GM18870 (cell line): ENCODE measurements at regions not wholly inside any gene's neighbourhood (a gene's known extent, or its start where the extent isn't known, plus 50 kb on each side); places are given as distances from the start of the nearest gene placed in this dataset.
"Not testable (repeated sequence)": the region's sequence is repeated elsewhere in the genome, so short reads cannot be mapped to it uniquely, and the experiment has no call there.

Source experiments
- ATAC-seq: cut with Tn5 transposase; IDR thresholded peaks from one replicate; pipeline ENCODE4 v1.9.1; 2021; ENCODE audit warnings: moderate library complexity; ENCODE audit not compliant: unreplicated experiment

DNA sequence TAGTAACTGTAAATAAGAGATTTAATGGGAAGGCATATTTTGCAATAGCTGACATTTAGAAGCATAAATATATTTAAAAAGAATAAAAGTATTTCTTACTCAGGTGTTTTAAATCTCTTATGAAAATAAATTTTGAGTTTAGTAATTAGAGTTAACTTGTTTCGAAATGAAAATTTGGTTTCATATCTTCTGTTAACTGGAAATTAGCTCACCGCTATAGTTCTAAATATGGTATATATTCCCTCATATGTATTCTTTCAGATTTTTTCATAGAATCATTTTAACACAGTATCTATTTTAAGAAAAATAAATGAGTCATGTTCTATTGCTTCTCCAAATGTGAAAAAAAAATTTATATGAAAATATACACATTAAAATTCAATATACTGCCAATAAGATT, 434.1 kb downstream of the DTWD2 start:
- no peak for ATAC-seq

DNA sequence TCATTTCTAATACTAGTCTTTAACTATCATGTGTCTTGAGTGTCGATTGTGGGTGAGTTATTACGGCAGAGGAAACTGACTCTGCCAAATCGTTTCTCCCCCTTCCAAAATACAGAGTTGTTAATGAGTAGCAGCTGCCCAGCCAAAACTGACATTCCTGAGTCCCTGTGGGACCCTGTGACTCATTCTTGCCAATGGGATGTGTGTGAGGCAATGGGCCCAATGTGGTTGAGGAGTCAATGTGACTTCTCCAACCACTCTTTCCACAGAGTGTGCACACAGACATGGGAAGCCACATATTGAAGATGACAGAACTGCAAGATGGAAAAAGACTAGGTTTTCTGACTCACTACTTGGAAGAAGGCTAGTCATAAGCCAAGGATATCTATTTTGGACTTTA, 434.7 kb downstream of the DTWD2 start:
- ATAC-seq: no peak

DNA sequence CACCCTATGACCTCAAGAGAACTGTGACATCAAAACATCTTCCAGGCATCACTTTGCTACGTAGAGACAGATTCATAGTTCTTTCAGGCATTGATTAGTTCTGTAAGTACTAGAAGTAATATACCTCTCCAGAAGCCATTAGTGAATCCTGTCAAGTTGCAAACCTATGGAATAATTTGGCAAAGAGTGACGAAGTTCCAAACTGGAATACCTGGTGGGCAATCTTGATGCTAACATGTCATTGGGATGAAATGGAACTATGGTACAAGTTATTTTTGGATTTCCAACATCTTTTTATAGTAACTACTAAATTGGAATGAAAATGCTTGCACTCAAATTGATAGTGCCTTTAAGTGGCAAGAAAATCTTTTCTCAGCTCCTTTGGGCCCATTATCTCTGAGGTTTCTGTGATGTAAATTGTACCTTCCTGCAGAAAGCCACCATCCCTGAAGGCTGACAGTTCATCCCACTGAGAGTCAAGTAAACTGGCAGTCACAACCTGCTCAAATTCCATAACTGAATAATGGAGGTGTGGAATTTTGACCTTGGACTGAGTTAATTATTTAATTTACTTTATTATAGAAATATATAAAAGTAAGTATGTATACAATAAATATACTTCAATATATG, 435.5 kb downstream of the DTWD2 start:
- no peak for ATAC-seq

DNA sequence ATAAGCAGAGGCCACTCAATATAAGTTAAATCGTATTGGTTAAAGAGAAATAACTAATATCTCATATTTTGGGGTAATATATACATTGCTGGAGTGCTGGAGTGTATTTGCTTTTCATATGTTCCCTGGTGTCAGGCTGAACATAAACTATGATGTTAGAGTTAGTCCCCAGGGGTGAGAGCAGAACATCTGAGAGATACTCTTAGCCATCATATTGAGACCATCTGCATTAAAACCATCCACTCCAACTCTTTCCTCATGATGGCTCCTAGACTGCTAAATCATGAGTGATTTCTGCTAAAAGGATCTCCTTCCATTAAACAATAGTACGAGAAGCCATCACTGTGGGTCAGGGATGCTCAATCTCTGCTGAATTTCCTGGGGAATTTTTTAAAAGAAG, 436.2 kb downstream of the DTWD2 start:
- no peak for ATAC-seq

DNA sequence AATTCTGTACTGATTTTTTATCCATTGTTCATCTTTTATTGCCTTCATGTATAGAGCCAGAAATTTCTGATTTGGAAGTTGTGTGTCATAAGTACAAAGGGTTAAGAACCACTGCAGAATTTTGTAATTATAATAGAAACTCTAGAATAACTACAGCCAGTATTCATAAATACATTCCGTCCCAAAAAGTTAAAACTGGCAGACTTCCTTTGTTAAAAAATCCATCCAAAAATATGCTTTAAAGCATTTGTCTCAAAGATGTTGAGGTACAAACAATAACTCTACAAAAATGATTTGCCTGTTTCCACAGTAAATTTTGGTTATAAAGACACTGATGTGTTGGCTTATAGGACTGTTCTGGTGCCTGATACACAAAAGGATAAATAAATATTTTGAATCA, 436.6 kb downstream of the DTWD2 start:
- no peak for ATAC-seq

DNA sequence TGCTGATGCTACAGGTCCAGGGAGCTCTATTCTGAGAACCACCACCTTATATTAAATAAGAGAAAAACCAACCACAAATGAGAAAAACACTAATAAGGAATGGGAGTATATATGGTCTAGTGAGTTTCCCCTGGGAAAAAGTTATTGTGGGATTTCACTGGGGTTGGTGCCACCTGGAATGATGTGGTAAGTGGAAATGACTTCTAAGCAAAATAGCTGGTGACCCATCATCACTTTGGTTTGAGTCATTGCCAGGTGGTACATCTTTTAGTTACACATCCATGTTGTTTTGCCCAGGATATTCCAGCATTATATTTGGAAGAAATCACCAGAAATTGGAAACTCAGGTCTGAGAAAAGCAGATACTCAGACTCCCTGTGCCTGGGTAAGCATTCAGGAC, 437.3 kb downstream of the DTWD2 start:
- no peak for ATAC-seq

DNA sequence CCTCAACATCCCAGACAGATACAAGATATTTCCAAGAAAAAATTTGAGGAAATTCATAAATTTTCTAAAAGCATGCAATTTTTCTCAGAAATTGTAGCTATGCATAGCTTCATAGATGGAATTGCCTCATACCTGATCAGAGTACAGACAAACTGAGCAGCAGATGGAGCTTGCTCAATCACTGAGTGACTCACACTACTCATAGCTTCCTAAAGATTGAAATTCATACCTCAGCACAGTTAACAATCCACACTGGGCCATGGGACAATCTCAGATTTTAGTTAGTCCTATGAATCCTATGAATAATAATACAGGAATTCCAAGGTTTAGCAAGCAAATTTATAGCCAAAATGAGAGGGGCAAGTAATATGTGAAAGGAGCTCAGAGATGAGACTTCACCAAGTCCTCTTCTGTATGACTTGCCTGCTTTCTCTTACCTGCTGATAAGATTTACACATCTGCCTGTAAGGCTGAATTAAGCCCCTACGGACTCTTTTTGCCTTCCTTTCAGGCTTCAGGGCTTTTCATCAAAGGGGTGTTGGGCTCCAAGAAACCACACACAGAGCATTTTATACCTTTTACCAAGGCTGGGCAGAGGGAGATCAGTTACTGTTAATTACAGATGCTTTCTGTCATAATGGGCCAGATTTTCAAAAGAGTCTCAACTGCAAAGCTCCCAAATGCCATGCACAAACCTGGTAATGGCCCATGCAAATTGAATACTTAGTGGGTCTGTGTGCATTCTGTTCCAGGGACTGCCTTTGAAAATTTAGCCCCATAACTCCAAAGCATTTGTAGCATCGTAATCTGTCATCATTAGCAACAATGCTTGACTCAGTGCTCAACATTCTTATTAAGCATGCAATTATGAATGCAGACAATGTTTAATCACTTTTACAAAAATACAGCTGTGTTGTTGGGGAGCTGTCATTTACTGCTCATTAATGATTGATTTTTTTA, 439.3 kb downstream of the DTWD2 start:
- ATAC-seq: no peak

DNA sequence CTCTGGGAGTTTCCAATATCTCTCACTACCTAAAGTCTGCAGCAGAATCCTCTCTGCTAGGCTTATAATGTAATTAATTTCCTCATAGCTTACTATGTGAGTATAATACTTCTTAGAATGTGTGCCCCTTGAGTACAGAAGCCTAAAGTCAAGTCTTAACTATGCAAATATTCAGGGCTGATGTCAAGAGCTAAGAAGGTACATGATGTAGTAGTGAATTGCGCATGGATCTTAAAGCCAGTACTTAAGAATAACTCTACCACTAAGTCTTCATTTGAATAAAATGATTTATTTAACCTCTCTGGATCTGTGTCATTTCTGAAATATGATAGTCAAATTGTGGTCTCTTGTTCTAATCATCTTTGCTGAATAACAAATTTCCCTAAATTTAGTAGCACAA, 442.9 kb downstream of the DTWD2 start:
- ATAC-seq: no peak

DNA sequence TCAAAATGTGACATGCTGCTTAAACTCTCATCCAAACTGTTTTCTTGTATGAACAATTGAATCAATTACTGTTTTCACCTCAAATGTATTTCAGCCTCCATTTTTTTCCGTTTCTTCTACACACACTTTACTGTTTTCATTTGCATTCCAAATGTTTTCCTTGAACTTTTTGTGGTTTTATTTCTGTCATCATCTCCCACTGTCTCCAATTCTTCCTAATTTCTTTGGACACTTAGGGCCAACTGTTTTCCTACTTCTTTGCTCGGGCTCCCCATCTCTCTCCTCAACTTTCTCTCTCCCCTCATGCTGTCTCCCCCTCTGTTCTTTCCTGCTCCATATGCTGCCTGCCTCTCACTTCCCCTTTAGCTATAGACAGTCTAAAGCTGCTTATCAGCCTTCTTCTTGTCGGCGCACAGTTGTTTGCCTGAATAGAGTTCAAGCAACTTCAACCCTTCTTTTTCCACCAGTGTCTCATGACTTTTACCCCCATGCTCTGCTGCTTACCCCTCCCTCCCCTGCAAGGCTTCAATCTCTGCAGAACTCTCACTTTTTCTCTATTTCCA, 443.4 kb downstream of the DTWD2 start:
- no peak for ATAC-seq

DNA sequence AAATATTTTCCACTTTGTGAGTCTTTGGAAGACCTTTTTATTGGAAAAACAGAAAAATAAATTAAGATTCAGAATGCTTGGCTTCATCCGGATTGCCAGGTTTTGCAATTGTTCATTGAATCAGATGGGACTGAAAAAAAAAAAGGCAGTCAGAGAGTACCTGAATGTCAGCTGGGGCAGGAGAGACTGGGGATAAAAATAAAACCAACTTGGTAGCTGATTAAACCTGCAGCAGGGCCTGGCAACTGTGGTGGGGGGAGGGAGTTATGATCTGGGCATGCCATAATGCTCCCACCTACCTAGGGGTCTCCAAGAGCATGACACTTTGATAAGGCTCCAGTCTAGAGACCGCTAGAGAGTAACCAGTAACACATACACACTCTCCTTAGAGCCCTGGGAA, 454.4 kb downstream of the DTWD2 start:
- ATAC-seq: no peak

DNA sequence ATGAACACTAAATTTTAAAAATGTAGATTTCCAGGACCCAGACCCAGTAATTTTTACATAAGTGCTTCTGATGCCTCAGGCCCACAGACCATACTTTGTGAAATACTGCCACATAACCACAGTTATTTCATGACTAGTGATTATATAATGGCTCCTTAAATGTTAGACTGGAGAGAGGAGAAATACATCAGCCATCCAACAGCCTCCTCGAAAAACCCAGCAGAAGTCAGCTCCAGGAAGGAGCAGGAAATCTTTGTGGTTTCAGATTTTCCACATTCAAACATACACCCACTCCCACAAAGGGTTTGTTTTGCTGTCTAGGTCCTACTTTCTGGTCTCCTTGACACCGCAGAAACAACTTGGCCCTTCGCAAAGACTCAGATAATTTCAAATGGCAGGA, 455.2 kb downstream of the DTWD2 start:
- ATAC-seq: no peak

DNA sequence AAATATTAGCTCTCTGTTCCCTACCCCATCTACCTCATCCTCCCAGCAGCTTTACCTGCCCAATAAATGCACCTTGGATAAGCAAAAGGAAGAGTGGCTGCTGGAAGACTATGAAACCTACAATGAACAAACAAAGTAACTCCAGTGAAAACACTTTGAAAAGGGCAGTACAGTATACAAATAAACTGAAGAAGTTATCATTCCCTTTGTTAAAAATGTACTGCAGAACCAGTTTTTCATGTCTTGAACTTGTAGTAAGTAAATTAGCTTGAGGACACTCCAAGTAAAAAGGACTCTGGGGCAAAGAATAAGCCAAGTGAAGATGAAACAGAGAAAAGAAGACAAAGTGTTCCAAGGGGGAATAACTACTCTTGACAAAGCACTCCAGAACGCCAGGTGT, 457.1 kb downstream of the DTWD2 start:
- no peak for ATAC-seq

DNA sequence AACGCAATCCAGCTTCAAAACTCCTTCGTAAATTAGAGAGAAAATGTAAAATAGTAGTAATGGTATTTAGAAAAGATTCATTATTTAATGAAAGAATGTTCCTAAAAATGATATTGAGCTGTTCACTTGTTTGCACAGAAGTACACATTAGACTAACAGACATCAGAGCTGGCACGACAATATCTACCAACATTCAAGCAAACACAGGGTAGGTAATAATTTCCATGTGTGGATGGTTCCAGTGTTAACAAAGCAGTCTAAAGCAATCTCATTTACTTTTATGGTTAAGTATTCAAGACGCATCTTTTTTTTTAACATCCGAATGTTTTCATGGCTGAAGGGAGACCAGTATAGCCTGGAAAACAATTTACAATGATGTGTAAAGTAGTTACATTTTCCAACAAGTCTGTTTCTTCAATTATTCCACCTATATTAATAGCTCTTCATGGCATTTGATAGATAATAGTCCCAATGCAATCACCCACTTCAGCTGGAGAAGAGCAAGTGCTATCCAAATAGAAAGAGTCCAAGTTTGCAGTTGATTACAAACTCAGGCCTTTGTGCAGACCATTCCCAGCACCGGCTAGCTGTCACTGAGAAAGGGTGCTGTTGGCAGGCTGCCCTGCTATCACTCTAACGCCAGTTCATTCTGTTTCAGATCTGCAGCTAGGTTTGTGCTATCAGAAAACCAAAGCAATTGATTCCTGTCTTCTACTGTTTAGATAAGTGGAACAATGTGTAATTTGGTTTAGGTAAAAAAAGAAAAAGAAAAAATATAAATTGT, 458.8 kb downstream of the DTWD2 start:
- no peak for ATAC-seq

DNA sequence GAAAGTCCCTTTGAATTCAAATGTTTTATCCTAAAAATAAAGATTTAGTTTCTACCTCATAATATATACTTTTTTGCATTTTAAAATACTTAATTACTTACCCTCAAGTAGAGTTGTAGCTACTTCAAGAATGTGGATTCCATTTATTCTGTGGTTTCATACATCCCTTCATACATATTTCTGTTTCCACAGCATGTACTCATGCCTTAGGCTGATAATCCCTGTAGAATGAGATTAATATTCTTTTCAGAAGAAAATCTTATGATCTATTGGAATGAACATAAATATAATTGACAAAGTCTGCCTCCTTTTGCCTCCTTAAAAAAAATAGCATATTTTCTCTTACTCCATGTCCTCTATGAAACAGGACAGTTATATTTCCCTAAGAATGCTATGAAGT, 465.7 kb downstream of the DTWD2 start:
- no peak for ATAC-seq

DNA sequence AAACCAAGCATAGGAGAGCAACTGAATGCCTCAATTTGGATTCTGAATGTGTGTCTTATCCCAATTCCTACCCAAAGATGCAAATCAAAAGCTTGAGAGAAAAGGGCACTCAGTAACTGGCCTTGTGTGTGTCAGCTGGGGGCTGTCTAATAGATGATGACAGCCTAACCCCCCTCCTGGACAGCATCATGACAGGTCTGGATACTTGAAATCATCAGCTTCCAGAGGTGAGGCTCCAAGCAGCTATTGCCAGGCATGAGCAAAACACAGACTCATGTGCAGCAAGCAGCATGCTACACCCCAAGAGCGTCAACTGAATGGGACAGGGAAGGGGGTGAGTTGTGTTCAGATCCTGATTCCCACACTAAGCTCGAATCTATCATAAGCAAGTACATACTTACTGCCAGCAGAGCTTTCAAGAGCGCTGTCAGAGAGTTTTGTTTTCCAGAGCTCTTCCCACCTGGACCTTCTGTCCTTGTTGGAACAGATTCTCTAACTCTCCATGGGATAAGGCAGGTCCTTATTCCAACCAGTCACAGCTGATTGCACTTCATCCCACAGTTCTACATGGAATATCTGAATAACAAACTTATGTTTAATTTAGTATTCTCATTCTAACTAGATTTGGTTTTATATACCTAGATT, 467.5 kb downstream of the DTWD2 start:
- ATAC-seq: no peak

DNA sequence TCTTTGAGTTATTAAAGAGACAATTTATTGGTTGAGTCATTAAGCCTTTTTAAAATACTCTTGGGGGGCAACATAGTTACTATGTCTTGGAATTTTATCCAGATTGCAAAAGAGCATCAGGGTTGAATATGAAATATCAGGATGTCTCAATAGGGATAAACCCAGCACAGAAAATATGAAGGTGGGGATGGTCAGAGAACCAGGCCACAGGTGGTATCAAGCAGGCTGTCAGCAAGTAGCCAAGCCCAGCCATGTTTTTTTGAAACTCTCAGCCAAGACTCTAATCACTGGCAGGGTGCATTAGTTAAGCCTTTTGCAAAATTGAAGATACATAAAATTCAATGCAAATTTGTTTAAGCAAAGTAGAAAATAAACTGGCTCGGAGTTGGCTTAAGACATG, 468.9 kb downstream of the DTWD2 start:
- ATAC-seq: no peak

DNA sequence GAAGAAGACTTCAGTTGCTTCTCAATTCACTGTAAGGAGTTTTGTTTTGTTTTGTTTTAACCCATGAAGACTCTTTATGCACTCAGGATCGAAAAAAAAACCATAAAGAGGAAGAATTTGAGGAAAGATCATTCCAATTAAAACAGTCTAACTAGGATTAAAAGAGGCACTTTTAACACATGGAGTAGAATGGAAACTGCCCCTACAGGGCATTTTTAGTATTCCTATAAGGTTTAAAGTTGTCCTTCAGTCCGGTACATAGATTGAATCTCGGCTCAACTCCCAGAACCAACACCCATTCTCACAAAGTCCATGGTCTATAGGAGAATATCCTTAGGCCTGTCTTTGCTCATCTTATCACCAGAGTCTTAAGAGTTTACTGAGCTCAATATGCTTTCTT, 469.6 kb downstream of the DTWD2 start:
- no peak for ATAC-seq

DNA sequence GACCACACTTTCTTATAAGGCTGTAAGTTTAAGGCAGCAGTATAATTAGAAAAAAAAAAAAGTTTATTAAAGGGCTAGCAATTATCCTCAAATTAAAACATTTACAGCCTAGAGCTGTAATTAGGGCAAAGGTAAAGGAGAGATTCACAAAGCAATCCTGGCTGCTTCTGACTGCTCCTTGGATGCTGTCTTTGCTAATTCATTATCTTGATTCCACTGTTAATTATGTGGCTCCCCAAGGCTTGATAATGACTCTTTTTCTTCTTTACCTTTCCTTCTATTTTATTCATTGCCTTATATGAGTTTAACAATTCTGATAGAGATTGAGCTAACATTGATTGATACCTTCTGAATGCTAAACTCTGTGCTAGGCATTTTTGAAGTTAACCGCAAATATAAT, 476.5 kb downstream of the DTWD2 start:
- ATAC-seq: no peak

DNA sequence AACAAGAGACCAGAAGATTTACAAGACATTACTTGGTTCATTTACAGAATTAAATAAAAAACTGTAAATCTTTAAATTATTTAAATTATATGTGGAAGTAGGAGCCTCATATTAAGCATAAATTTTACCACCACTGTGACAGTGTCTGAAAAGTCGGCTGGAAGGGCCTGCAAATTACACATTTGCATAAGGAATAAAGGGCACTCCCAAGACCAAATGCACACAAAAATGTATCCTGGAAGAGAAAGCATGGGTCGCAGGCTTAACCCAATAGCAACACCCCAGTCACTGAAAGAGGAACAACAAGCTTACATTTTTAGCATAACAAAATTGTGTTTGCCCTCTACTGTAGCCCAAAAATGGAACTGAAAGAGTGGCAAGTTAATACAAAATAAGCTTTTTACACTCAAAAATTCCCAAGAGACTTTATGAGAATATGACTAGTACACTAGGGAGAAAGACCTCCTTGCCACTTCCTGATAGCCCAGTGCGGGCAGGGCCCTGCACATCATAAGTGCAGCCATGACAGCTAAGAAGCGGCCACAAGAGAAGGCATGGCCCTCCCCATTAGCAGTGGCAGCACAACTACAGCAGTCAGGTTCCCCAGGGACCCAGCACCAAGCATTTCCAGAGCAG, 482.0 kb downstream of the DTWD2 start:
- ATAC-seq: peak; percentile 90

DNA sequence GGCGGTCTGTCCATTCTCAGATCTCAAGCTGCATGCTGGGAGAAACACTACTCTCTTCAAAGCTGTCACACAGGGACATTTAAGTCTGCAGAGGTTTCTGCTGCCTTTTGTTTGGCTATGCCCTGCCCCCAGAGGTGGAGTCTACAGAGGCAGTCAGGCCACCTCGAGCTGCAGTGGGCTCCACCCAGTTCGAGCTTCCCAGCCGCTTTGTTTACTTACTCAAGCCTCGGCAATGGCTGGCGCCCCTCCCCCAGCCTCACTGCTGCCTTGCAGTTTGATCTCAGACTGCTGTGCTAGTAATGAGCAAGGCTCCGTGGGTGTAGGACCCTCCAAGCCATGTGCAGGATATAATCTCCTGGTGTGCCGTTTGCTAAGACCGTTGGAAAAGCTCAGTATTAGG, 486.1 kb downstream of the DTWD2 start:
- ATAC-seq: not testable (repeated sequence)
